ENCODE measurements at regions not wholly inside any gene's neighbourhood (a gene's known extent, or its start where the extent isn't known, plus 50 kb on each side); places are given as distances from the start of the nearest gene placed in this dataset.

DNA sequence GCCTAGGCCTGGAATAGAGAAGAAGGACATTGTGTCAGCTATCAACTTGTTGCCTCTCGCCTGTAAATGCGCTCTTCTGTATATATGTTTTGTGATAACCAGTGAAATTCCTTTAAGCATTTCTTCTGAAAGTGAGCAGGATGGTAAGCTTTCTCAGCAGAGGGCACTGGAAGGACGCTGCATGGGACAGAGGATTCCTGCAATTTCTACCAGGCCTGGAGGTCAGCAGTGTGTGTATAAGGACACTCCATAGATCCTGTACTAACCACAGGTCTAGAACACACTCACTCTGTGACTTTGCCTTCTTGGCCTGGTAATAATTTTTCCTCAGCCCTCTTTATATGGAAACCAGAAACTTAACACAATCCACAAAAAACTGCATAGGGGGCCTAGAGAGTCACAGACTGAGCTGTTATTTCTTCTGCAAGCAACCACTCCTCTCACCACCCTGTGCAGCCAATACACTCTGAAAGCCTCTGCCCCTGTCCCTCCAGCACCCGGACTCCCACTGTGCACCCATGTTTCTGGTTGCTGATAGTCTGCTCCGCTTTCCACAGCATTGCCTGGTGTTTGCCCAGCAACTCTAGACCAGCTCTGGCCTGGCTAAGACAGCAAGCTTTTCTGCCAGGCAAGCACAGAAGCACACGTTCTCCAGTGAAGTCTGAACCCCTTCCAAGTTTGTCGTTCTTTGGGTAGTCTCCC is 94.0 kb upstream of the RMST start:
- TF ChIP-seq, protein P1, sequence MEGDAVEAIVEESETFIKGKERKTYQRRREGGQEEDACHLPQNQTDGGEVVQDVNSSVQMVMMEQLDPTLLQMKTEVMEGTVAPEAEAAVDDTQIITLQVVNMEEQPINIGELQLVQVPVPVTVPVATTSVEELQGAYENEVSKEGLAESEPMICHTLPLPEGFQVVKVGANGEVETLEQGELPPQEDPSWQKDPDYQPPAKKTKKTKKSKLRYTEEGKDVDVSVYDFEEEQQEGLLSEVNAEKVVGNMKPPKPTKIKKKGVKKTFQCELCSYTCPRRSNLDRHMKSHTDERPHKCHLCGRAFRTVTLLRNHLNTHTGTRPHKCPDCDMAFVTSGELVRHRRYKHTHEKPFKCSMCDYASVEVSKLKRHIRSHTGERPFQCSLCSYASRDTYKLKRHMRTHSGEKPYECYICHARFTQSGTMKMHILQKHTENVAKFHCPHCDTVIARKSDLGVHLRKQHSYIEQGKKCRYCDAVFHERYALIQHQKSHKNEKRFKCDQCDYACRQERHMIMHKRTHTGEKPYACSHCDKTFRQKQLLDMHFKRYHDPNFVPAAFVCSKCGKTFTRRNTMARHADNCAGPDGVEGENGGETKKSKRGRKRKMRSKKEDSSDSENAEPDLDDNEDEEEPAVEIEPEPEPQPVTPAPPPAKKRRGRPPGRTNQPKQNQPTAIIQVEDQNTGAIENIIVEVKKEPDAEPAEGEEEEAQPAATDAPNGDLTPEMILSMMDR (IDR thresholded peaks at IDR 0.05; ENCODE audit: insufficient read depth, low read length), result no peak
- TF ChIP-seq POLR2AphosphoS5 (IDR thresholded peaks at IDR 0.05; ENCODE audit: low read depth) (no peak), SPI1 (IDR thresholded peaks at IDR 0.05; ENCODE audit: borderline replicate concordance, low read depth) (no peak), GABPA (IDR thresholded peaks at IDR 0.05; ENCODE audit: low read depth) (no peak)
- TF ChIP-seq, protein P2, sequence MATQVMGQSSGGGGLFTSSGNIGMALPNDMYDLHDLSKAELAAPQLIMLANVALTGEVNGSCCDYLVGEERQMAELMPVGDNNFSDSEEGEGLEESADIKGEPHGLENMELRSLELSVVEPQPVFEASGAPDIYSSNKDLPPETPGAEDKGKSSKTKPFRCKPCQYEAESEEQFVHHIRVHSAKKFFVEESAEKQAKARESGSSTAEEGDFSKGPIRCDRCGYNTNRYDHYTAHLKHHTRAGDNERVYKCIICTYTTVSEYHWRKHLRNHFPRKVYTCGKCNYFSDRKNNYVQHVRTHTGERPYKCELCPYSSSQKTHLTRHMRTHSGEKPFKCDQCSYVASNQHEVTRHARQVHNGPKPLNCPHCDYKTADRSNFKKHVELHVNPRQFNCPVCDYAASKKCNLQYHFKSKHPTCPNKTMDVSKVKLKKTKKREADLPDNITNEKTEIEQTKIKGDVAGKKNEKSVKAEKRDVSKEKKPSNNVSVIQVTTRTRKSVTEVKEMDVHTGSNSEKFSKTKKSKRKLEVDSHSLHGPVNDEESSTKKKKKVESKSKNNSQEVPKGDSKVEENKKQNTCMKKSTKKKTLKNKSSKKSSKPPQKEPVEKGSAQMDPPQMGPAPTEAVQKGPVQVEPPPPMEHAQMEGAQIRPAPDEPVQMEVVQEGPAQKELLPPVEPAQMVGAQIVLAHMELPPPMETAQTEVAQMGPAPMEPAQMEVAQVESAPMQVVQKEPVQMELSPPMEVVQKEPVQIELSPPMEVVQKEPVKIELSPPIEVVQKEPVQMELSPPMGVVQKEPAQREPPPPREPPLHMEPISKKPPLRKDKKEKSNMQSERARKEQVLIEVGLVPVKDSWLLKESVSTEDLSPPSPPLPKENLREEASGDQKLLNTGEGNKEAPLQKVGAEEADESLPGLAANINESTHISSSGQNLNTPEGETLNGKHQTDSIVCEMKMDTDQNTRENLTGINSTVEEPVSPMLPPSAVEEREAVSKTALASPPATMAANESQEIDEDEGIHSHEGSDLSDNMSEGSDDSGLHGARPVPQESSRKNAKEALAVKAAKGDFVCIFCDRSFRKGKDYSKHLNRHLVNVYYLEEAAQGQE (IDR thresholded peaks at IDR 0.05; ENCODE audit: insufficient replicate concordance, low read depth), result no peak
